GM13977 (cell line): ENCODE measurements at regions not wholly inside any gene's neighbourhood (a gene's known extent, or its start where the extent isn't known, plus 50 kb on each side); places are given as distances from the start of the nearest gene placed in this dataset.

Experiments
- DNase-seq: peaks from one replicate; pipeline ENCODE4 v3.0.0; 2012; ENCODE audit warnings: low spot score
- in situ Hi-C: fragments of 300-500 bp; cut with MboI; formaldehyde crosslinking; loops from one replicate; pipeline ENCODE4 v1.12.0; 2022; ENCODE audit warnings: low sequenced_read_pairs, low pct_unique_long_range_greater_than_20kb, mixed read lengths, inconsistent platforms; ENCODE audit not compliant: unreplicated experiment
- TF ChIP-seq, protein P1 (sequence below): IDR thresholded peaks from 2 replicates; pipeline ENCODE4 v1.5.1; 2012; ENCODE audit warnings: mild to moderate bottlenecking, control low read depth; ENCODE audit not compliant: insufficient read depth; ENCODE audit errors: extremely low read depth, missing control alignments

- in situ Hi-C loops, result no loop called here
- TF ChIP-seq, protein P1, sequence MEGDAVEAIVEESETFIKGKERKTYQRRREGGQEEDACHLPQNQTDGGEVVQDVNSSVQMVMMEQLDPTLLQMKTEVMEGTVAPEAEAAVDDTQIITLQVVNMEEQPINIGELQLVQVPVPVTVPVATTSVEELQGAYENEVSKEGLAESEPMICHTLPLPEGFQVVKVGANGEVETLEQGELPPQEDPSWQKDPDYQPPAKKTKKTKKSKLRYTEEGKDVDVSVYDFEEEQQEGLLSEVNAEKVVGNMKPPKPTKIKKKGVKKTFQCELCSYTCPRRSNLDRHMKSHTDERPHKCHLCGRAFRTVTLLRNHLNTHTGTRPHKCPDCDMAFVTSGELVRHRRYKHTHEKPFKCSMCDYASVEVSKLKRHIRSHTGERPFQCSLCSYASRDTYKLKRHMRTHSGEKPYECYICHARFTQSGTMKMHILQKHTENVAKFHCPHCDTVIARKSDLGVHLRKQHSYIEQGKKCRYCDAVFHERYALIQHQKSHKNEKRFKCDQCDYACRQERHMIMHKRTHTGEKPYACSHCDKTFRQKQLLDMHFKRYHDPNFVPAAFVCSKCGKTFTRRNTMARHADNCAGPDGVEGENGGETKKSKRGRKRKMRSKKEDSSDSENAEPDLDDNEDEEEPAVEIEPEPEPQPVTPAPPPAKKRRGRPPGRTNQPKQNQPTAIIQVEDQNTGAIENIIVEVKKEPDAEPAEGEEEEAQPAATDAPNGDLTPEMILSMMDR, result no peak
- no peak for DNase-seq
Observed at GRCh38 chr11:45073685-45074141, 72.7 kb upstream of the PRDM11 start.

- TF ChIP-seq, protein P1, result no peak
- DNase-seq, result no peak
- in situ Hi-C loops, result no loop called here
Observed at GRCh38 chr11:45075519-45075918, 70.9 kb upstream of the PRDM11 start.

- in situ Hi-C loops, result no loop called here
- TF ChIP-seq, protein P1, result no peak
- DNase-seq, result no peak
Observed at GRCh38 chr11:45075952-45076351, 70.5 kb upstream of the PRDM11 start.

GRCh38 chr11:45076761-45077160 is 69.7 kb upstream of the PRDM11 start:
- TF ChIP-seq, protein P1, result no peak
- DNase-seq, result no peak
- in situ Hi-C loops, result no loop called here

DNA sequence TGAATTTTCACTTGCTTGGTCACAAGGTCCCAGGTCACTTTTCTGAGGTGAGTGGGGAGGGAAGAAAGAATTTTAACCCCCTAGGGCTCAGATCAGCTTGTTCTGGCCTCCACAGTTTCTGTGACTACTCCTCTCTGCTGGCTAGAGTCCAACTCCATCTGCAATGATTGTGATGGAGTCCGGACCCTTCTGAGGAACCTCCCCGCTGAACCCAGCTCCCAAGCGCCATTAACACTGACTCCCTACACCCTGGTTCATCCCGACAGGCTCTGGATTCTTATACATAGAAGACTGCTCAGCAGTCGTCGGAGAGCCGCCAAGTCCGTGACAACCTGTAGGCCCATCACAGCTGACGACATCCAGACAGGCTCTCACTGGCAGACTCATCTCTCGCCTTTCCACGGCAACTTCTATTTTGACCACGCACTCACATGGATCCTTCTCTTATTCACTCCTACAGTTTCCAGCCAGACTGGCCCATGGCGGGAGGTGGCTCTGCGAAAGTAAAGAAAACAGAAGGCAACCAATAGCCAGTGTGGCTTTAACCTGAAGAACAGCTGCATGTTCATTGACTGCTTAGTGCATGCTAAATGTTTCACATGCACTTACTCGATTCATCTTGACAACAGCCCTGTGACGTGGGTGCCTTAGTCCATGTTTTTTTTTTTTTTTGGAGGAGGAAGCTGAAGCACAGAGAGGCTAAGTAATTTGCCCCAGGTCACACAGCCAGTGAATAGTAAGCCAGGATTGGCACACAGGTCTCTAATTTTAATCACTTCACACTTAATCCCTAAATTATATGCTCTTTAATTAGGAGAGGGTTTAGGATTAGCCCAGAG is 68.0 kb upstream of the PRDM11 start:
- in situ Hi-C loops, result no loop called here
- TF ChIP-seq, protein P1, result no peak
- no peak for DNase-seq

GRCh38 chr11:45079075-45079444 is 67.4 kb upstream of the PRDM11 start:
- TF ChIP-seq, protein P1, result no peak
- no peak for DNase-seq
- in situ Hi-C loops, result no loop called here
